Mucosa of descending colon (tissue), 3 donors: ENCODE measurements at regions not wholly inside any gene's neighbourhood (a gene's known extent, or its start where the extent isn't known, plus 50 kb on each side); places are given as distances from the start of the nearest gene placed in this dataset.

Experiments
- ATAC-seq: fragments of 200-7000 bp; cut with Tn5 transposase; one replicate; pipeline ENCODE4 v1.9.1; 2020; ENCODE audit warnings: mild to moderate bottlenecking, moderate library complexity
- DNase-seq, 3 donors: peaks; one replicate each; pipeline ENCODE4 v3.0.0-alpha.2; 2020
- H3K36me3 ChIP-seq: fragments of 200-600 bp; one replicate; pipeline ENCODE4 v1.8.0; 2021; ENCODE audit warnings: low read depth, mild to moderate bottlenecking
- H3K4me1 ChIP-seq: fragments of 200-600 bp; one replicate; pipeline ENCODE4 v1.8.0; 2021; ENCODE audit warnings: low read depth, mild to moderate bottlenecking
- H3K4me3 ChIP-seq: fragments of 200-600 bp; one replicate; pipeline ENCODE4 v1.8.0; 2021; ENCODE audit warnings: mild to moderate bottlenecking
- H3K9me3 ChIP-seq: fragments of 200-600 bp; one replicate; pipeline ENCODE4 v1.8.0; 2021; ENCODE audit warnings: mild to moderate bottlenecking
- intact Hi-C, 2 donors: fragments of 100-400 bp; cut with DNase I in 1 of 2; cut with micrococcal nuclease in 1 of 2; formaldehyde crosslinking; loops; one replicate each; pipeline versions ENCODE4 v1.11.0 to v1.11.1; 2022; cut with DNase I, micrococcal nuclease
- TF ChIP-seq, protein P1 (sequence below): fragments of 200-600 bp; IDR thresholded peaks from one replicate; pipeline ENCODE4 v1.8.0; 2022; ENCODE audit warnings: antibody characterized with exemption, mild to moderate bottlenecking
- donor health status: DM: no; HTN: no; CAD: no; lungs with moderate emphysema.
- donor health status: DM: no; HTN: no; CAD: no.
- donor health status: DM: no; HTN: yes; CAD: no.

DNA sequence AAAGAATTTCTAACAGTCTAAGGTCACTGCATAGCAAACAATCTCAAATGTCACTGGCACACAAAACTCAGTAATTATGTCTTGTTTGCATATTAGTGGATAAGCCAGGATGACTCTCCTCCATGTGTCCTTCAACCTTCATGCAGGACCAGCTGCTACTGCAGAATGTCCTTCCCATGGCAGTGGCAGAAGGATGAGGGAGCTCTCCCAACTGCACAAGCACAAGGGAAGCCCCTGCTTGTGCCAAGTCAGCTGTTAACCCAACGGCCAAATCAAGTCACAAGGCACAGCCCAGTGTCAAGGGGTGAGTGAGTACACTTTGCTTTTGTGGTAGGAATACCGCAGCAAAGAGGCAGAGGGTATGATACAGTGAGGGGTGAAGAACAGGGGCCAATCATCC lies 59.3 kb upstream of the VWC2 start:
- DNase-seq, result no peak
- TF ChIP-seq, protein P1, sequence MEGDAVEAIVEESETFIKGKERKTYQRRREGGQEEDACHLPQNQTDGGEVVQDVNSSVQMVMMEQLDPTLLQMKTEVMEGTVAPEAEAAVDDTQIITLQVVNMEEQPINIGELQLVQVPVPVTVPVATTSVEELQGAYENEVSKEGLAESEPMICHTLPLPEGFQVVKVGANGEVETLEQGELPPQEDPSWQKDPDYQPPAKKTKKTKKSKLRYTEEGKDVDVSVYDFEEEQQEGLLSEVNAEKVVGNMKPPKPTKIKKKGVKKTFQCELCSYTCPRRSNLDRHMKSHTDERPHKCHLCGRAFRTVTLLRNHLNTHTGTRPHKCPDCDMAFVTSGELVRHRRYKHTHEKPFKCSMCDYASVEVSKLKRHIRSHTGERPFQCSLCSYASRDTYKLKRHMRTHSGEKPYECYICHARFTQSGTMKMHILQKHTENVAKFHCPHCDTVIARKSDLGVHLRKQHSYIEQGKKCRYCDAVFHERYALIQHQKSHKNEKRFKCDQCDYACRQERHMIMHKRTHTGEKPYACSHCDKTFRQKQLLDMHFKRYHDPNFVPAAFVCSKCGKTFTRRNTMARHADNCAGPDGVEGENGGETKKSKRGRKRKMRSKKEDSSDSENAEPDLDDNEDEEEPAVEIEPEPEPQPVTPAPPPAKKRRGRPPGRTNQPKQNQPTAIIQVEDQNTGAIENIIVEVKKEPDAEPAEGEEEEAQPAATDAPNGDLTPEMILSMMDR, result no peak
- ATAC-seq, result no peak
- Histone ChIP-seq H3K4me1 (peaks cover 2% of the 10 kb centered on the region), H3K36me3 (no peaks in the 10 kb centered on the region), H3K4me3 (no peak overlapping the region), H3K9me3 (no peaks in the 10 kb centered on the region)
- intact Hi-C loops, result no loop called here

DNA sequence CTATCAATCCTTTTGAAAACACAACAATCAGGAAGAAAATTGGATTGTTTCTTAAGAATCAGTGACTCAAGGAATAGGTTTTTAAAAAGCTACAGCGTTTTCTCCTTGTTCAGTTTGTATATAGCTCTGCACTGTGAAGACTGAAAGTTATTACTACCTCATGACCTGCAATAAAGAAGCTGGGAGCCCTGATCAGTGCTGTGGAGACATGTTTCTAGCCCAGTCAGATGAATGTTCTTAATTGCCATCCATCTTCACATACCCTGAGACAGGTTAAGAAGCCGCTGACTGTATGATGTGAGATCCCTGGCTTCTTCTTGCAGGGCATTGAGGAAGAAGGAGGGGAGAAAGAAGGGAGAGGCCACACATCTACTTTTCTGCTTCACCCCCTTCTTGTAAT lies 58.0 kb upstream of the VWC2 start:
- TF ChIP-seq, protein P1, result no peak
- intact Hi-C loops, result no loop called here
- H3K36me3 ChIP-seq, result no peaks in the 10 kb centered on the region
- ATAC-seq (no peak), DNase-seq (no peak)
- no peak overlapping the region for H3K4me3 ChIP-seq
- H3K9me3 ChIP-seq, result no peaks in the 10 kb centered on the region
- H3K4me1 ChIP-seq, result peaks cover 2% of the 10 kb centered on the region

DNA sequence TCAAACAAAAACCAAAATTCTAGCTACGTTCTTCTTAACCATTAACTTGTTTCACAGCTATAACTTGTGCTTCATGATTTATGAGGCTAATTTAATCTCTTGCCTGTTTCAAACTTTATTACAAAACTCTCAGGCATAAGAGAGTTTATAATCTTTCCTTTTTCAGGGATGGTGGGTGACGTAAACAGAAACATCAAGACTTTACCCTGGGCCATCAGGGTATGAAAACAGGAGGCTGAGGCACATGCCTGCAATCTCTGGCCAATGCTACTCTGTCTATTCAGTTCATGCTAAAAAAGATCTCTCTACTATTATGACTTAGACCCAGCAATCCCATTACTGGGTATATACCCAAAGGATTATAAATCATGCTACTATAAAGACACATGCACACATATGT lies 55.9 kb upstream of the VWC2 start:
- Histone ChIP-seq H3K4me3 (no peak overlapping the region), H3K9me3 (no peaks in the 10 kb centered on the region), H3K36me3 (no peaks in the 10 kb centered on the region), H3K4me1 (peaks cover 10% of the 10 kb centered on the region)
- ATAC-seq (peak; percentile 61), DNase-seq (no peak)
- intact Hi-C loops, result no loop called here
- TF ChIP-seq, protein P1, result no peak

DNA sequence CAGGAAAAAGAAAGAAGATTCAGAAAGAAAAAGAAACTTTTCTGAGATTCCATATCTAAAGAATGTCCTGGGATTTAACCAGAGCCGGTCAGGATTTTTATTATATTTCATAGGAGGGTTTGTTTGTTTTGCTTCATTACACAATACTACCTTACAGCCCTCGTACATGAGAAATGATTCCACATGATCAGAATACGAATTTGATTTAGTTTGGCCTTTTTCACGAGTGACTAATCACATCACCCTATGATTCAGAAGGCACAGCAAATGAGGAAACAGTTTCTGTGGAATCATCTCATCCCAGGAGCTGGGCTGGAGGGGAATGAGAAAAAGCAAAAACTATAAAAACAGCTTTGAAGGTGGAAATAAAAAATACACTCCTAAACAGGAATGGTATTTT lies 54.7 kb upstream of the VWC2 start:
- Histone ChIP-seq H3K36me3 (no peaks in the 10 kb centered on the region), H3K4me3 (no peak overlapping the region), H3K9me3 (no peaks in the 10 kb centered on the region), H3K4me1 (peaks cover 10% of the 10 kb centered on the region)
- intact Hi-C loops, result no loop called here
- ATAC-seq, result peak; percentile 66
- TF ChIP-seq, protein P1, result no peak
- no peak for DNase-seq

DNA sequence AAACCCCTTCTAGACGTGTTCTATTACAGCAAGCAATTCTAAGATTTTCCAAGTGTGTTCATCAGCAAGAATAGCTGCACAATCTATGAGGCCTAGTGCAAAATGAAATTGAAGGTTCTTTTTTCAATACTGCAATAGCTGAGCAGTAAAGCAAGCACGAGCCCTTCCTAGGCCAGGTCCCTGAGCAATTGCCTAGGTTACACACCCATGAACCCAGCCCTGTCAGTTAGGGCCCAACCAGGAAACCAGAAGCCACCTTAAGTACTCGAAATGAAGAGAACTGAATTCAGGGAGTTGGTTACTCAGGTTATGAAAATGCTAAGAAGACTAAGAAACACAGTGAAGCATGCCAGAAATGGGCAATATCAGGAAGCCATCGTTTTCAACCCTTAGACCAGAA lies 52.0 kb upstream of the VWC2 start:
- ATAC-seq (peak; percentile 84), DNase-seq (peak in 2 of 3 donors; percentile 38 to 57)
- Histone ChIP-seq H3K4me3 (no peak overlapping the region), H3K36me3 (no peaks in the 10 kb centered on the region), H3K9me3 (no peaks in the 10 kb centered on the region), H3K4me1 (peaks cover 10% of the 10 kb centered on the region)
- intact Hi-C loops, result no loop called here
- TF ChIP-seq, protein P1, result no peak
